T-helper 2 cell treated with Interferon-gamma antibody and Interleukin-4, amounts not matched to agents 5 μg/mL and 100 μg/mL, for 36 hours (primary cell): ENCODE measurements at regions not wholly inside any gene's neighbourhood (a gene's known extent, or its start where the extent isn't known, plus 50 kb on each side); places are given as distances from the start of the nearest gene placed in this dataset.

ENCODE experiments used
- DNase-seq: peaks from one replicate; pipeline ENCODE4 v3.0.0; 2021; ENCODE audit warnings: low spot score
- H3K27ac Mint-ChIP-seq: one replicate; pipeline ENCODE4 v1.8.0; 2021; ENCODE audit warnings: mild to moderate bottlenecking, mixed read lengths
- H3K27me3 Mint-ChIP-seq: one replicate; pipeline ENCODE4 v1.8.0; 2021; ENCODE audit warnings: low read depth, mixed read lengths
- H3K36me3 Mint-ChIP-seq: one replicate; pipeline ENCODE4 v1.8.0; 2021; ENCODE audit warnings: low read depth, mixed read lengths
- H3K4me1 Mint-ChIP-seq: one replicate; pipeline ENCODE4 v1.8.0; 2021; ENCODE audit warnings: low read depth, mixed read lengths
- H3K4me3 Mint-ChIP-seq: one replicate; pipeline ENCODE4 v1.8.0; 2022; ENCODE audit warnings: mild to moderate bottlenecking, moderate library complexity, mixed read lengths
- H3K9me3 Mint-ChIP-seq: one replicate; pipeline ENCODE4 v1.8.0; 2021; ENCODE audit warnings: mixed read lengths

GRCh38 chr3:76776927-76777326 is 263.0 kb upstream of the ROBO2 start:
- H3K36me3 Mint-ChIP-seq = no peaks in the 10 kb centered on the region
- no peaks in the 10 kb centered on the region for H3K4me1 Mint-ChIP-seq
- no peaks in the 10 kb centered on the region for H3K27me3 Mint-ChIP-seq
- no peak for DNase-seq
- H3K27ac Mint-ChIP-seq = no peak overlapping the region
- H3K9me3 Mint-ChIP-seq = peaks cover 63% of the 10 kb centered on the region
- H3K4me3 Mint-ChIP-seq = no peak overlapping the region

GRCh38 chr3:76788206-76788605 is 251.7 kb upstream of the ROBO2 start:
- DNase-seq = no peak
- Mint-ChIP-seq H3K36me3 (no peaks in the 10 kb centered on the region), H3K4me3 (no peak overlapping the region), H3K27me3 (no peaks in the 10 kb centered on the region), H3K4me1 (no peaks in the 10 kb centered on the region), H3K27ac (no peak overlapping the region), H3K9me3 (peaks cover 48% of the 10 kb centered on the region)

GRCh38 chr3:76789237-76789636 is 250.7 kb upstream of the ROBO2 start:
- Mint-ChIP-seq H3K4me1 (no peaks in the 10 kb centered on the region), H3K9me3 (peaks cover 46% of the 10 kb centered on the region), H3K27me3 (no peaks in the 10 kb centered on the region), H3K36me3 (no peaks in the 10 kb centered on the region), H3K4me3 (no peak overlapping the region), H3K27ac (no peak overlapping the region)
- no peak for DNase-seq

GRCh38 chr3:76811418-76811817 is 228.5 kb upstream of the ROBO2 start:
- H3K4me3 Mint-ChIP-seq = no peak overlapping the region
- no peak for DNase-seq
- no peak overlapping the region for H3K27ac Mint-ChIP-seq
- H3K36me3 Mint-ChIP-seq = no peaks in the 10 kb centered on the region
- H3K9me3 Mint-ChIP-seq = peaks cover 56% of the 10 kb centered on the region
- no peaks in the 10 kb centered on the region for H3K27me3 Mint-ChIP-seq
- H3K4me1 Mint-ChIP-seq = no peaks in the 10 kb centered on the region

GRCh38 chr3:76812649-76813242 is 227.2 kb upstream of the ROBO2 start:
- H3K36me3 Mint-ChIP-seq = no peaks in the 10 kb centered on the region
- H3K9me3 Mint-ChIP-seq = peaks cover 54% of the 10 kb centered on the region
- H3K4me1 Mint-ChIP-seq = no peaks in the 10 kb centered on the region
- no peak for DNase-seq
- no peak overlapping the region for H3K27ac Mint-ChIP-seq
- H3K27me3 Mint-ChIP-seq = no peaks in the 10 kb centered on the region
- H3K4me3 Mint-ChIP-seq = no peak overlapping the region

- Mint-ChIP-seq H3K27ac (no peak overlapping the region), H3K9me3 (peaks cover 57% of the 10 kb centered on the region), H3K4me3 (no peak overlapping the region), H3K27me3 (no peaks in the 10 kb centered on the region), H3K4me1 (no peaks in the 10 kb centered on the region), H3K36me3 (no peaks in the 10 kb centered on the region)
- DNase-seq = no peak
Measured at GRCh38 chr3:76815561-76815960, 224.3 kb upstream of the ROBO2 start.

- Mint-ChIP-seq H3K27me3 (no peaks in the 10 kb centered on the region), H3K9me3 (peaks cover 37% of the 10 kb centered on the region), H3K36me3 (no peaks in the 10 kb centered on the region), H3K4me3 (no peak overlapping the region), H3K4me1 (no peaks in the 10 kb centered on the region), H3K27ac (no peak overlapping the region)
- no peak for DNase-seq
Measured at GRCh38 chr3:76820481-76820880, 219.4 kb upstream of the ROBO2 start.

GRCh38 chr3:76824658-76825240 is 215.2 kb upstream of the ROBO2 start:
- H3K27me3 Mint-ChIP-seq = no peaks in the 10 kb centered on the region
- peaks cover 17% of the 10 kb centered on the region for H3K9me3 Mint-ChIP-seq

GRCh38 chr3:76826861-76827260 is 213.0 kb upstream of the ROBO2 start:
- Mint-ChIP-seq H3K27me3 (no peaks in the 10 kb centered on the region), H3K27ac (no peak overlapping the region), H3K4me1 (no peaks in the 10 kb centered on the region), H3K4me3 (no peak overlapping the region), H3K36me3 (no peaks in the 10 kb centered on the region), H3K9me3 (peaks cover 20% of the 10 kb centered on the region)
- no peak for DNase-seq

More at GRCh38 chr3:76824658-76825240, 215.2 kb upstream of the ROBO2 start:
- no peak for DNase-seq
- H3K4me3 Mint-ChIP-seq = no peak overlapping the region
- no peaks in the 10 kb centered on the region for H3K4me1 Mint-ChIP-seq
- H3K27ac Mint-ChIP-seq = no peak overlapping the region
- no peaks in the 10 kb centered on the region for H3K36me3 Mint-ChIP-seq

- DNase-seq = no peak
- no peaks in the 10 kb centered on the region for H3K4me1 Mint-ChIP-seq
- no peak overlapping the region for H3K4me3 Mint-ChIP-seq
- H3K9me3 Mint-ChIP-seq = peaks cover 27% of the 10 kb centered on the region
- H3K27me3 Mint-ChIP-seq = no peaks in the 10 kb centered on the region
- no peaks in the 10 kb centered on the region for H3K36me3 Mint-ChIP-seq
- H3K27ac Mint-ChIP-seq = no peak overlapping the region
Measured at GRCh38 chr3:76827701-76828226, 212.1 kb upstream of the ROBO2 start.

GRCh38 chr3:76834657-76835056 is 205.2 kb upstream of the ROBO2 start:
- Mint-ChIP-seq H3K9me3 (peaks cover 29% of the 10 kb centered on the region), H3K27ac (no peak overlapping the region), H3K36me3 (no peaks in the 10 kb centered on the region), H3K4me1 (no peaks in the 10 kb centered on the region), H3K4me3 (no peak overlapping the region), H3K27me3 (no peaks in the 10 kb centered on the region)
- DNase-seq = no peak

GRCh38 chr3:76841747-76842146 is 198.2 kb upstream of the ROBO2 start:
- peaks cover 15% of the 10 kb centered on the region for H3K9me3 Mint-ChIP-seq
- H3K4me3 Mint-ChIP-seq = no peak overlapping the region
- no peak for DNase-seq
- H3K27me3 Mint-ChIP-seq = no peaks in the 10 kb centered on the region
- no peaks in the 10 kb centered on the region for H3K4me1 Mint-ChIP-seq
- H3K36me3 Mint-ChIP-seq = no peaks in the 10 kb centered on the region
- H3K27ac Mint-ChIP-seq = no peak overlapping the region

- Mint-ChIP-seq H3K27me3 (no peaks in the 10 kb centered on the region), H3K4me3 (no peak overlapping the region), H3K4me1 (no peaks in the 10 kb centered on the region), H3K9me3 (peaks cover 19% of the 10 kb centered on the region), H3K36me3 (no peaks in the 10 kb centered on the region), H3K27ac (no peak overlapping the region)
- DNase-seq = no peak
Measured at GRCh38 chr3:76842216-76842615, 197.7 kb upstream of the ROBO2 start.

GRCh38 chr3:76855451-76855850 is 184.4 kb upstream of the ROBO2 start:
- Mint-ChIP-seq H3K27me3 (no peaks in the 10 kb centered on the region), H3K4me3 (no peak overlapping the region), H3K27ac (no peak overlapping the region), H3K36me3 (no peaks in the 10 kb centered on the region), H3K4me1 (no peaks in the 10 kb centered on the region), H3K9me3 (peaks cover 43% of the 10 kb centered on the region)
- no peak for DNase-seq

- H3K36me3 Mint-ChIP-seq = no peaks in the 10 kb centered on the region
- H3K27me3 Mint-ChIP-seq = no peaks in the 10 kb centered on the region
- no peak for DNase-seq
- H3K4me1 Mint-ChIP-seq = no peaks in the 10 kb centered on the region
- H3K27ac Mint-ChIP-seq = no peak overlapping the region
- no peak overlapping the region for H3K4me3 Mint-ChIP-seq
- H3K9me3 Mint-ChIP-seq = peaks cover 54% of the 10 kb centered on the region
Measured at GRCh38 chr3:76859596-76859995, 180.3 kb upstream of the ROBO2 start.
